GM18505 (cell line): ENCODE measurements at regions not wholly inside any gene's neighbourhood (a gene's known extent, or its start where the extent isn't known, plus 50 kb on each side); places are given as distances from the start of the nearest gene placed in this dataset.

ENCODE experiments used
- ATAC-seq: cut with Tn5 transposase; IDR thresholded peaks from one replicate; pipeline ENCODE4 v1.9.1; 2021; ENCODE audit not compliant: unreplicated experiment
- POLR2A ChIP-seq: IDR thresholded peaks from 4 replicates; pipeline ENCODE4 v1.6.1; 2011; ENCODE audit warnings: borderline replicate concordance; ENCODE audit not compliant: insufficient read depth, insufficient read length; ENCODE audit errors: extremely low read depth

GRCh38 chr4:178554352-178554751, 1112.1 kb upstream of the AGA start:
- ATAC-seq: no peak
- TF ChIP-seq POLR2A: no peak

DNA sequence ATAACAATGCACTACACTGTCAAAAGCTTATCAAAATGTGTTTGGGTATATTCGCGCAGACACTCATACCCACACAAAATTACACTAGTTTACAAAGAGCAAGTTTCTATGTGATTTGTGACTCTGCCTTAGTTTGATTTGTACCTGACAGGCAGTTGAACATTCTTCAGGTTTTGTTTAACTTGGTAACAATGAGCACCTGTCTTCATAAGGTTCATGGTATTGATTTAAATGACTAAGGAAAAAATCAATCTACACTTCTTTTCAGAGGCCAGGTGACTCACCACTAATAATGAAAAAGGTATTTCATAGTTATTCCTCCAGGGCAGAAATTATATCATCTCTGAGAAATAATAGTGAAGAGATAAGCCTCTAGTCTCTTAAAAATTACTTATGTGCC, 1114.6 kb upstream of the AGA start:
- TF ChIP-seq POLR2A: no peak
- ATAC-seq: no peak

DNA sequence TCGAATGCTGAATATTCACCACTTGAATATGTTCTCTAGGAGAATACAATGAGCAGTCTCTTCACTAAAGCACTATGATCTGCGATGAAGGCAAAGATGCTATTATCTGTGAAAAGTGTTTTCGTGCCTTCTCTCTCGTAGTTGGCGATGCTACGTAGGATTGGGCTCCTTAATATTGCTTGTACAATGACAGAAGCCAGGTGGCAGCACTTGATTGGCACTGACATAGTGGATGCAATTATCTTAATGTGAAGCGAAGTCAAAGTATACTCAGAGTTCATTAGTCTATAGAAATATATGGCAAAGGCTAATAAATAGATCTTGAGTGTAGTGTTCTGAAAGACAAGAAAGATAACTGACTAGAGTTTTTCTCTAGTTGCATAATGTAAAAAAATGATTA, 1135.7 kb upstream of the AGA start:
- ATAC-seq: no peak

GRCh38 chr4:178595500-178596138, 1153.4 kb upstream of the AGA start:
- ATAC-seq: no peak
- TF ChIP-seq POLR2A: no peak

More for the DNA sequence above, 1135.7 kb upstream of the AGA start:
- TF ChIP-seq POLR2A: no peak

DNA sequence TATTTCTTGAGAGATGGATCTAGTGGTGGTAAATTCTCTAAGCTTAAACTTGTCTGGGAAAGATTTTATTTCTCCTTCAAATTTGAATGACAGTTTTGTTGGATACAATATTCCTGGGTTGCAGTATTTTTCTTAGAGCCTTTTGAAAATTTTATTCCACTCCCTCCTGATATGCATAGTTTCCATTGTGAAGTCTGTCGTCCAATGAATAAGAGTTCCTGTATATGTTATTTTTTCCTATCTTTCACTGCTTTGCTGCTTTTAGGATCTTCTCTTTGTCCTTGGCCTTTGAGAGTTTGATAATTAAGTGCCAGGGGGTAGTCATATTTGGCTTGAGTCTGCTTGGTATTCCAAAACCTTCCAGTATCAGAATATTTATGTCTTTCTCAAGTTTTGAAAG, 1156.4 kb upstream of the AGA start:
- TF ChIP-seq POLR2A: no peak
- no peak for ATAC-seq

GRCh38 chr4:178599521-178599920, 1157.3 kb upstream of the AGA start:
- no peak for ATAC-seq
- no peak for TF ChIP-seq POLR2A

DNA sequence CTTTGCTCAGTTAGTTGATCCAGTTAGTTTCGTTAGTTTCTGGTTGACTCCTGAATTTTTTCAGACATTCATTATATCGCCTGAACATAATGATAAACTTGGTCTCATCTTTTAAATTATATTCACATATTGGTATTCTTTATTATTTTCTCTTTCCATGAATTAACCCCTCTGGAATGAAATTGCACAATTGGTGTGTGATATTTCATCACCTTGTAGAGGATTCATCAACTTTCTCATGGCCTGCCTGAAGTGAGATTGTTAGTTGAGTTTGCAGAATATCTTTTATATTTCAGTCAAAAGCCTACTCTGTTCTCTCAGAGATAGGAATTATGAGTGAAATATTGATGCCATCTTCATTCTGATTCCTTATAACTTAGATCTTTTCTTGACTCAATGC, 1160.6 kb upstream of the AGA start:
- no peak for ATAC-seq
- no peak for TF ChIP-seq POLR2A

- no peak for ATAC-seq
- TF ChIP-seq POLR2A: no peak
Observed at GRCh38 chr4:178611062-178611461, 1168.8 kb upstream of the AGA start.

GRCh38 chr4:178612733-178613132, 1170.5 kb upstream of the AGA start:
- no peak for TF ChIP-seq POLR2A
- ATAC-seq: no peak

DNA sequence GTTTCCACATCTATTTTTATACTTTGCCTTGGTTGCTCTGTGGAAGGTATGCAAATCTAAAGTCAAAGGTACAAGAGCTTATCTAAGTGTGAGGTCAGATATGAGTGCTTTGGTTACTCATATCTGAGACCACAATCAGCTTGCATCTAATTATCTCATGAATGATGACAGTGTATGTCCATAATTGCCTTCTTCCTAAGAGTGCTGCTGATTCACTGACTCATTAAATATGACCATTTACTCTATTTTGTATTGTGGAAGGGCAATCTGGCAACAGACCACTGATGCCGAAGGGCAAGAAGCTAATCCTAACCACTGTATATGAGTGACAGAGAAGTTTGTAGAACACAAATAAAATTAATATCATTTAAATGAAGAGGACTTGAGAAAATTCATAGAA, 1190.2 kb upstream of the AGA start:
- ATAC-seq: no peak
- no peak for TF ChIP-seq POLR2A

DNA sequence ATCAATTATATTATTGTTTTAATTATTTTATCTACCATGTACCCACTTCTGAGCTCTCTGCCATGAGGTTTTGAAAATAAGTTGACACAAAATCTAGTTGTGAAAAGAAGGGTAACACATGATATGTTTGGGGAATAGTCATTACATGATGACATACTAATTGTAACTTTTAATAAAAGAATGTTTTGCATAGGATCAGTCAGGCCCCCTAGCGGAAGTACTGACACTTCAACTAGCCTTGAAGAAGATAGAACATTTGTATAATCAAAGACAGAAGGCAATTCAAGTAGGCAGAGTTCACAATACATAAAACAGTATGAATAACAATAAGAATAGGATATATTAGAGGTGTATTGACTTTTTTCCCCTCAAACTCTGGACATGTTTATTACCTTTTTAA, 1191.0 kb upstream of the AGA start:
- no peak for ATAC-seq
- TF ChIP-seq POLR2A: no peak

DNA sequence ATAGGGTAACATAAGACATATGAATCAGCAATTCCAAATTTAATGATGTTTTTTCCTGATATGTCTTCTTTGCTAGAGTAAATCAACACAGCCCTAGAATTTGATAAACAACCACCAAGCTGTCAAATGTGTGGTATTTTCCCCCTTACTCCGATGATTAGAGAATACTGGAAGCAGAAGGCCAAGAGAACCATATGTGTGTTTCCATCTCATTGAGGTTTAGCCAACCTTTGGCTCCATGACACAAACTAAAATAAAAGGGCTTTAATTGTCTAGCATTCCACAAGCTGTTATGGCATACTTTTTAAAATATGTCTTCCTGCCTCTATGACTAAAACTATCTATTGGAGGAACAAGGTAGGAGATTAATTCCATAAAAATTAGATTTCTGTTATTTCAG, 1222.4 kb upstream of the AGA start:
- no peak for TF ChIP-seq POLR2A
- no peak for ATAC-seq

GRCh38 chr4:178665916-178666315, 1223.7 kb upstream of the AGA start:
- no peak for ATAC-seq
- no peak for TF ChIP-seq POLR2A

DNA sequence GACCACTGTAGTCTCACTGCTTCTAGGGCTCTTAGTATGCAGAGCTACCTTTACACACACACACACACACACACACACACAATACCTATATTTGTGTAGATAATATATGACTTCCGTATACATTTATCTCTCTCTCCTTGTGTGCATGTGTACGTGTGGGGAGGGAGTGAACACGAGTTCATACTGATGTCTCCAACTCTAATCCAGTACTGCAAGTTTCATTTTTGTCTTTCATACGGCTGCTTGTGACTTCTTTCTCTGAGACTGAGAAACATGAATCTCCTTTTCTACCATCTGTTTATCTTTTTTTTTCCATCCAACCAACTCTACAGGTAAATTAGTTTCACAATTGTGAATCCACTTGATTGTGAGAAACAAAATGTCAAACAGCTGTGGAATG, 1229.5 kb upstream of the AGA start:
- TF ChIP-seq POLR2A: no peak
- no peak for ATAC-seq

GRCh38 chr4:178672512-178672911, 1230.3 kb upstream of the AGA start:
- ATAC-seq: no peak
- no peak for TF ChIP-seq POLR2A
